Osteocyte (in vitro differentiated cells): ENCODE measurements at regions not wholly inside any gene's neighbourhood (a gene's known extent, or its start where the extent isn't known, plus 50 kb on each side); places are given as distances from the start of the nearest gene placed in this dataset.
"Not testable (repeated sequence)": the region's sequence is repeated elsewhere in the genome, so short reads cannot be mapped to it uniquely, and the experiment has no call there.

Experiments
- DNase-seq: peaks from one replicate; pipeline ENCODE4 v3.0.0; 2021; ENCODE audit warnings: mixed read lengths; ENCODE audit not compliant: unreplicated experiment; ENCODE audit errors: extremely low spot score
- H3K27ac Mint-ChIP-seq: one replicate; pipeline ENCODE4 v1.8.0; 2021; ENCODE audit warnings: mild to moderate bottlenecking, mixed read lengths; ENCODE audit not compliant: unreplicated experiment
- H3K27me3 Mint-ChIP-seq: one replicate; pipeline ENCODE4 v1.8.0; 2021; ENCODE audit warnings: mixed read lengths; ENCODE audit not compliant: unreplicated experiment
- H3K36me3 Mint-ChIP-seq: one replicate; pipeline ENCODE4 v1.8.0; 2021; ENCODE audit warnings: mixed read lengths; ENCODE audit not compliant: unreplicated experiment
- H3K4me1 Mint-ChIP-seq: one replicate; pipeline ENCODE4 v1.8.0; 2021; ENCODE audit warnings: mixed read lengths; ENCODE audit not compliant: unreplicated experiment
- H3K4me3 Mint-ChIP-seq: one replicate; pipeline ENCODE4 v1.8.0; 2021; ENCODE audit warnings: mild to moderate bottlenecking, moderate library complexity, mixed read lengths; ENCODE audit not compliant: unreplicated experiment
- H3K9me3 Mint-ChIP-seq: one replicate; pipeline ENCODE4 v1.8.0; 2021; ENCODE audit warnings: mixed read lengths; ENCODE audit not compliant: unreplicated experiment
- TF ChIP-seq, protein P1 (sequence below): fragments of 200-600 bp; sonication (generic); IDR thresholded peaks from 2 replicates; pipeline ENCODE4 v1.5.0; 2021; ENCODE audit warnings: antibody characterized with exemption, mild to moderate bottlenecking, moderate library complexity

DNA sequence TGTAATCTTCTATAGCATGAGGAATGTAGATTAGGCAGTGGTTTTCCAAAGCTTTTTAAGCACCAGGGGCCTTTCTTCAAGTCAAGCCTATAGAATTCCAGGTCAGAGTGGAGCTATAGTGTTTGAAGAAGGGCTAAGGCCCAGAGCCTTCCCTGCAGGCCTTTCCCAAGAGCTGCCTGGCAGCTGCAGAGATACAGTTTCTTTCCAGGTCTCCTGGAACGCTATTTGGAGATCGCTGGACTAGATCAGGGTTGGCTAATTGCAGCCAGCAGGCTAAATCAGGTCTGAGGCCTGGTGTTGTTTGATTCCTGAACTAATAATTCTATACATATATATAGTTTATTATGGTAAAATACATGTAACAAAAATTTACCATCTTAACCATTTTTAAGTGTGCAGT lies 319.0 kb upstream of the SPRED2 start:
- H3K9me3 Mint-ChIP-seq: no peaks in the 10 kb centered on the region
- no peaks in the 10 kb centered on the region for H3K36me3 Mint-ChIP-seq
- H3K27me3 Mint-ChIP-seq: no peaks in the 10 kb centered on the region
- TF ChIP-seq, protein P1, sequence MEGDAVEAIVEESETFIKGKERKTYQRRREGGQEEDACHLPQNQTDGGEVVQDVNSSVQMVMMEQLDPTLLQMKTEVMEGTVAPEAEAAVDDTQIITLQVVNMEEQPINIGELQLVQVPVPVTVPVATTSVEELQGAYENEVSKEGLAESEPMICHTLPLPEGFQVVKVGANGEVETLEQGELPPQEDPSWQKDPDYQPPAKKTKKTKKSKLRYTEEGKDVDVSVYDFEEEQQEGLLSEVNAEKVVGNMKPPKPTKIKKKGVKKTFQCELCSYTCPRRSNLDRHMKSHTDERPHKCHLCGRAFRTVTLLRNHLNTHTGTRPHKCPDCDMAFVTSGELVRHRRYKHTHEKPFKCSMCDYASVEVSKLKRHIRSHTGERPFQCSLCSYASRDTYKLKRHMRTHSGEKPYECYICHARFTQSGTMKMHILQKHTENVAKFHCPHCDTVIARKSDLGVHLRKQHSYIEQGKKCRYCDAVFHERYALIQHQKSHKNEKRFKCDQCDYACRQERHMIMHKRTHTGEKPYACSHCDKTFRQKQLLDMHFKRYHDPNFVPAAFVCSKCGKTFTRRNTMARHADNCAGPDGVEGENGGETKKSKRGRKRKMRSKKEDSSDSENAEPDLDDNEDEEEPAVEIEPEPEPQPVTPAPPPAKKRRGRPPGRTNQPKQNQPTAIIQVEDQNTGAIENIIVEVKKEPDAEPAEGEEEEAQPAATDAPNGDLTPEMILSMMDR: no peak
- no peak for DNase-seq
- no peak overlapping the region for H3K4me3 Mint-ChIP-seq
- peaks cover 9% of the 10 kb centered on the region for H3K4me1 Mint-ChIP-seq
- no peak overlapping the region for H3K27ac Mint-ChIP-seq

GRCh38 chr2:65749545-65749944 lies 317.1 kb upstream of the SPRED2 start:
- no peak for DNase-seq
- peak overlapping the region; percentile 60 for H3K27ac Mint-ChIP-seq
- H3K4me1 Mint-ChIP-seq: peaks cover 9% of the 10 kb centered on the region
- H3K27me3 Mint-ChIP-seq: peaks cover 4% of the 10 kb centered on the region
- H3K36me3 Mint-ChIP-seq: no peaks in the 10 kb centered on the region
- no peaks in the 10 kb centered on the region for H3K9me3 Mint-ChIP-seq
- TF ChIP-seq, protein P1: no peak
- H3K4me3 Mint-ChIP-seq: no peak overlapping the region

DNA sequence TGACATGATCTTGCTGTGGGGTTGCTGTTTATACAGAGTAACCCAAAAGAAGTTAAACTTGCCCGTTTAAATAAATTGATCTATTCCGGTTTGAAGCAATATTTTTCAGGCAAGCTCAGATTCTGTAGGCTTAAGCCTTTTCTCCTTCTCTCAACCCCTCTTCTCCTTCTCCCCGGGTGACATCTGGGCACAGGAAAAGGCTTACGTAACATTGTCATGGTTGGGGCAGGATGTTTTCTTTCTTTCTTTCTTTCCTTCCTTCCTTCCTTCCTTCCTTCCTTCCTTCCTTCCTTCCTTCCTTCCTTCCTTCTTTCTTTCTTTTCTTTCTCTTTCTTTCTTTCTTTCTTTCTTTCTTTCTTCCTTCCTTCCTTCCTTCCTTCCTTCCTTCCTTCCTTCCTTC lies 315.5 kb upstream of the SPRED2 start:
- not testable (repeated sequence) for H3K27me3 Mint-ChIP-seq, H3K27ac Mint-ChIP-seq, H3K9me3 Mint-ChIP-seq, DNase-seq, H3K4me3 Mint-ChIP-seq, H3K4me1 Mint-ChIP-seq, H3K36me3 Mint-ChIP-seq

DNA sequence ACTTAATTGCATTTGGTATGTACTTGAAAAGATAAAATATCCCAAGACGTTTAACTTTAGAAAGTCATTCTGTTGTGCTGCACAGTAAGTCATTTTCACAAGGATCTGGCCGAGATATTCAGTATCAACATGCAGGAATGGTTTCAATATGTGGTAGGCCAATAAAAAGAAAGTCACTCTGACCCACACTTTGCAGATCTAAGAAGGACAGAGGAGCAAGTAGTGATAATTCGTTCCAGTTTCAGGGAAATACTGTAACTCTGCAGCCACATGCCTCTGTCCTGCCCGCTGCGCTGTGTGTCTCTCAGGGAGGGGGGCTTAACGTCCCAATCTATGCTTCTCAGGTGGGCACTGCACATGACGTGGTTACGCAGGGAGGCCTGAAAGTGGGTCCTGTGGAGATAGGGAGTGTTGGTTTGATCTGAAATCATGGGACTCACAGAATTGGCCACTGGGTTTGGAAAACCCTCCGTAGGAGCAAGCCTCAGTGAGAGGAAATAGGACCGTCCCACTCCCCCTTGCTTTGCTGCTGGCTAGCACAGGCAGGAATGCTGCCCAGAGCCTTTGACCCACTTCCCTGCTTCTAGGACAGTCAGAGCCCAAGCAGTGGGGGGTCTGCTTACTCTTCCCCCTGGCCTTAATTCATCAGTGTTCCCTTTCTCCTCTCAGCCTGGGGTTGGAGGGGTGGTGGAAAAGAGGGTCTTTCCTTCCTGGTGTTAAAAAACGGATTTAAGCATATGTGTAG lies 314.7 kb upstream of the SPRED2 start:
- peaks cover 9% of the 10 kb centered on the region for H3K27me3 Mint-ChIP-seq
- H3K36me3 Mint-ChIP-seq: no peaks in the 10 kb centered on the region
- H3K4me3 Mint-ChIP-seq: no peak overlapping the region
- no peak overlapping the region for H3K27ac Mint-ChIP-seq
- no peak for DNase-seq
- TF ChIP-seq, protein P1: no peak
- no peaks in the 10 kb centered on the region for H3K9me3 Mint-ChIP-seq
- peaks cover 9% of the 10 kb centered on the region for H3K4me1 Mint-ChIP-seq

GRCh38 chr2:65744477-65745200 lies 312.2 kb upstream of the SPRED2 start:
- no peaks in the 10 kb centered on the region for H3K9me3 Mint-ChIP-seq
- TF ChIP-seq, protein P1: no peak
- H3K4me1 Mint-ChIP-seq: peaks cover 6% of the 10 kb centered on the region

More at GRCh38 chr2:65744477-65745200, 312.2 kb upstream of the SPRED2 start:
- Mint-ChIP-seq H3K36me3 (no peaks in the 10 kb centered on the region), H3K27me3 (peaks cover 16% of the 10 kb centered on the region), H3K27ac (no peak overlapping the region), H3K4me3 (no peak overlapping the region)
- no peak for DNase-seq
